ENCODE measurements at regions not wholly inside any gene's neighbourhood (a gene's known extent, or its start where the extent isn't known, plus 50 kb on each side); places are given as distances from the start of the nearest gene placed in this dataset.

GRCh38 chr2:37582481-37583220 is 88.8 kb downstream of the CDC42EP3 start:
- intact Hi-C loops (cut with DNase I; ENCODE audit: low total_unique reads) = no loop called here
- Histone ChIP-seq H3K9me3 (peaks cover 0 to 13% (median 0%) of the 10 kb centered on the region in 8 donors), H3K4me1 (peaks cover 13 to 55% (median 41%) of the 10 kb centered on the region in 6 donors), H3K36me3 (no peaks in the 10 kb centered on the region), H3K4me3 (no peak overlapping the region), H3K27me3 (replicated peaks in 1 of 7) (no peaks in the 10 kb centered on the region), H3K27ac (peak overlapping the region in 4 of 8 donors; percentile 29 to 74 (median 47))
- TF ChIP-seq POLR2A (IDR thresholded peaks at IDR 0.05) = no peak
- TF ChIP-seq CTCF (IDR thresholded peaks at IDR 0.05 in 8 of 11, conservative IDR thresholded peaks at IDR 0.05 in 3 of 11) = no peak
- TF ChIP-seq POLR2AphosphoS5 (IDR thresholded peaks at IDR 0.05) = no peak
- 38 to 45% (median 41%) methylated on average over 16 of the region's 16 CpGs for WGBS, 5 donors
- no peak for DNase-seq

GRCh38 chr2:37583402-37583801 is 88.0 kb downstream of the CDC42EP3 start:
- TF ChIP-seq CTCF (IDR thresholded peaks at IDR 0.05 in 8 of 11, conservative IDR thresholded peaks at IDR 0.05 in 3 of 11) (no peak), POLR2A (IDR thresholded peaks at IDR 0.05) (no peak), POLR2AphosphoS5 (IDR thresholded peaks at IDR 0.05) (no peak)
- H3K36me3 ChIP-seq = no peaks in the 10 kb centered on the region
- no peak for DNase-seq
- 88 to 97% (median 92%) methylated on average over 3 of the region's 3 CpGs for whole genome bisulfite sequencing, 5 donors
- H3K9me3 ChIP-seq = peaks cover 0 to 13% (median 0%) of the 10 kb centered on the region in 8 donors
- intact Hi-C loops (cut with DNase I; ENCODE audit: low total_unique reads) = no loop called here
- no peak overlapping the region for H3K4me3 ChIP-seq
- peaks cover 13 to 57% (median 41%) of the 10 kb centered on the region in 6 donors for H3K4me1 ChIP-seq
- peak overlapping the region in 4 of 8 donors; percentile 29 to 74 (median 47) for H3K27ac ChIP-seq
- H3K27me3 ChIP-seq (replicated peaks in 1 of 7) = no peaks in the 10 kb centered on the region

- H3K4me1 ChIP-seq = peaks cover 13 to 57% (median 42%) of the 10 kb centered on the region in 6 donors
- H3K4me3 ChIP-seq = no peak overlapping the region
- no peak for TF ChIP-seq POLR2A (IDR thresholded peaks at IDR 0.05)
- no peak for DNase-seq
- 88 to 93% (median 92%) methylated on average over 2 of the region's 2 CpGs for WGBS, 5 donors
- H3K36me3 ChIP-seq = no peaks in the 10 kb centered on the region
- peak overlapping the region in 2 of 8 donors; percentile 61 to 74 for H3K27ac ChIP-seq
- no peaks in the 10 kb centered on the region for H3K27me3 ChIP-seq (replicated peaks in 1 of 7)
- intact Hi-C loops (cut with DNase I; ENCODE audit: low total_unique reads) = no loop called here
- peaks cover 0 to 11% (median 0%) of the 10 kb centered on the region in 8 donors for H3K9me3 ChIP-seq
Measured at GRCh38 chr2:37583867-37584266, 87.6 kb downstream of the CDC42EP3 start.

- Histone ChIP-seq H3K4me3 (peak overlapping the region in 1 of 8 donors; percentile 18), H3K9me3 (no peaks in the 10 kb centered on the region), H3K4me1 (peaks cover 13 to 69% (median 50%) of the 10 kb centered on the region in 6 donors), H3K36me3 (no peaks in the 10 kb centered on the region), H3K27ac (peak overlapping the region in 7 of 8 donors; percentile 9 to 76 (median 60)), H3K27me3 (replicated peaks in 1 of 7) (no peaks in the 10 kb centered on the region)
- intact Hi-C loops (cut with DNase I; ENCODE audit: low total_unique reads) = no loop called here
- DNase-seq = no peak
- 54 to 69% (median 61%) methylated on average over 5 of the region's 5 CpGs for WGBS, 5 donors
- TF ChIP-seq POLR2A (IDR thresholded peaks at IDR 0.05) = no peak
- no peak for TF ChIP-seq POLR2AphosphoS5 (IDR thresholded peaks at IDR 0.05)
- TF ChIP-seq CTCF (IDR thresholded peaks at IDR 0.05 in 8 of 11, conservative IDR thresholded peaks at IDR 0.05 in 3 of 11) = no peak
Measured at GRCh38 chr2:37585295-37585908, 86.0 kb downstream of the CDC42EP3 start.
